ENCODE measurements at regions not wholly inside any gene's neighbourhood (a gene's known extent, or its start where the extent isn't known, plus 50 kb on each side); places are given as distances from the start of the nearest gene placed in this dataset.

DNA sequence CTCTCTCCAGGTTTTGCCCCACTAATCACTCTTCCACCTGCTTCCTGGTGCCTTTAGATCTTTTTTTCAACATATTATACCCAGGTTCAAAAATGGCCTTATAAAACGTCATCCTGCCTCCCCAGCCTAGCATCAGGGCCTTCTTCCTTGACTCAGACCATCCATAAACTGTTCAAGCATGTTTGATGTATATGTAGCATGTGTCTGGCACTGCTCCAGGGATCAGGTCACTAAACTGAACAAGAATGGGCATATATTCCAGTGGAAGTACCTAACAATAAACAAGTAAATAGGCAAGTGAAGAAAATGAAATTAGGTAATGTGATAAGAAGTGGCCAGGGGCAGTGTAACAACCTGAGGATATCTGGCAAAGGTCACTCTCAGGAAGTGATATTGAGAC, 141.2 kb downstream of the TRIB2 start:
- H3K79me2 ChIP-seq (ENCODE audit: insufficient read depth, low read length), result no peaks in the 10 kb centered on the region
- H4K5ac ChIP-seq (ENCODE audit: insufficient read length, low read depth, low read length), result no peak overlapping the region
- H3K56ac ChIP-seq (ENCODE audit: insufficient read length, low read depth, low read length), result no peak overlapping the region
- H2BK5ac ChIP-seq (ENCODE audit: insufficient read length, low read length), result no peak overlapping the region
- no peaks in the 10 kb centered on the region for H4K20me1 ChIP-seq (ENCODE audit: control insufficient read depth, insufficient read depth, insufficient read length)
- no peak overlapping the region for H3K9ac ChIP-seq (ENCODE audit: extremely low read depth, insufficient read length, low read length)
- no peak overlapping the region for H3K27ac ChIP-seq (ENCODE audit: insufficient read length, low read depth, low read length)
- no peak overlapping the region for H4K91ac ChIP-seq (ENCODE audit: insufficient read length, low read depth, low read length)
- no CpG with 5 or more reads among the region's 1 CpG for WGBS (ENCODE audit: extremely low coverage, insufficient read length, low lambda C conversion rate)
- H2BK15ac ChIP-seq (ENCODE audit: low read depth, low read length), result no peak overlapping the region
- no peak overlapping the region for H2BK120ac ChIP-seq (ENCODE audit: low read depth, low read length, poor library complexity, severe bottlenecking)
- no peak overlapping the region for H3T11ph ChIP-seq (ENCODE audit: low read length)
- no peak overlapping the region for H3K4me2 ChIP-seq (ENCODE audit: insufficient read depth, insufficient read length, low read length)
- Mint-ChIP-seq H3K27ac (no peak overlapping the region), H3K4me3 (no peak overlapping the region), H3K9me3 (peaks cover 28% of the 10 kb centered on the region in 2 experiments), H3K36me3 (ENCODE audit: insufficient read depth in 1 of 3, low read depth in 3 of 3) (peaks cover 0 to 30% (median 4%) of the 10 kb centered on the region in 3 experiments; a peak in 5 of 7 replicates), H3K4me1 (no peaks in the 10 kb centered on the region), H3K27me3 (ENCODE audit: low read depth) (no peaks in the 10 kb centered on the region)
- H3K14ac ChIP-seq (ENCODE audit: insufficient read depth, low read length), result no peak overlapping the region
- H3K23me2 ChIP-seq (ENCODE audit: insufficient read length, low read depth, low read length, poor library complexity, severe bottlenecking), result no peaks in the 10 kb centered on the region
- no peaks in the 10 kb centered on the region for H3K79me1 ChIP-seq (ENCODE audit: insufficient read depth, low read depth, low read length, poor library complexity, severe bottlenecking)
- H2AK5ac ChIP-seq (ENCODE audit: insufficient read length, low read length), result no peak overlapping the region
- no peak overlapping the region for H2AFZ ChIP-seq (ENCODE audit: low read length)
- TF ChIP-seq CTCF (conservative IDR thresholded peaks at IDR 0.05), result no peak
- no peak overlapping the region for H3K23ac ChIP-seq (ENCODE audit: insufficient read length, low read depth, low read length)
- H4K8ac ChIP-seq (replicated peaks; ENCODE audit: insufficient read length, low read depth, low read length), result no peak overlapping the region
- H3K4ac ChIP-seq (ENCODE audit: low read depth, low read length), result no peak overlapping the region
- H3K18ac ChIP-seq (ENCODE audit: insufficient read length, low read depth, low read length), result no peak overlapping the region
- DNase-seq, result no peak
- H2BK12ac ChIP-seq (ENCODE audit: insufficient read length, low read depth, low read length), result no peak overlapping the region
- H3K4me1 ChIP-seq (ENCODE audit: insufficient read depth, low read length), result no peaks in the 10 kb centered on the region
- H3K9me3 ChIP-seq (ENCODE audit: control insufficient read depth, low read depth, low read length), result no peaks in the 10 kb centered on the region
- no peak overlapping the region for H2BK20ac ChIP-seq (ENCODE audit: low read depth, low read length, poor library complexity, severe bottlenecking)
- H3K27me3 ChIP-seq (ENCODE audit: insufficient read depth, low read length), result no peaks in the 10 kb centered on the region
